HG03469 (cell line): ENCODE measurements at regions not wholly inside any gene's neighbourhood (a gene's known extent, or its start where the extent isn't known, plus 50 kb on each side); places are given as distances from the start of the nearest gene placed in this dataset.
"Not testable (repeated sequence)": the region's sequence is repeated elsewhere in the genome, so short reads cannot be mapped to it uniquely, and the experiment has no call there.

Experiments used
- ATAC-seq: cut with Tn5 transposase; IDR thresholded peaks from one replicate; pipeline ENCODE4 v1.9.1; 2021; ENCODE audit warnings: mild to moderate bottlenecking, moderate library complexity, moderate number of reproducible peaks; ENCODE audit not compliant: unreplicated experiment

DNA sequence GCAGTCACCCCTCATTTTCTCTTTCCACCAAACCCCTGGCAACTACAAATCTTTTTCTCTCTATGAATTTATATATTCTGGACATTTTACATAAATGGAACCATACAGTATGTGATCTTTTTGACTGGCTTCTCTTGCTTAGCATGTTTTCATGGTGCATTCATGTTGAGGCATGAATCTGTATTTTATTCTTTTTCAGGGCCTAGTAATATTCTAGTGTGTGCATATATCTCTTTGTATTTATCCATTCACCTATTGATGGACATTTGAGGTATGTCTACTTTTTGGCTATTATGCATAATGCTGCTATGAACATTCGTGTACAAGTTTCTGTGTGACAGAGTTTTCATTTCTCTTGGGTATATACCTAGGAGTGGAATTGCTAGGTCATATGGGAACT is 78.2 kb downstream of the HACD1 start:
- ATAC-seq: no peak

DNA sequence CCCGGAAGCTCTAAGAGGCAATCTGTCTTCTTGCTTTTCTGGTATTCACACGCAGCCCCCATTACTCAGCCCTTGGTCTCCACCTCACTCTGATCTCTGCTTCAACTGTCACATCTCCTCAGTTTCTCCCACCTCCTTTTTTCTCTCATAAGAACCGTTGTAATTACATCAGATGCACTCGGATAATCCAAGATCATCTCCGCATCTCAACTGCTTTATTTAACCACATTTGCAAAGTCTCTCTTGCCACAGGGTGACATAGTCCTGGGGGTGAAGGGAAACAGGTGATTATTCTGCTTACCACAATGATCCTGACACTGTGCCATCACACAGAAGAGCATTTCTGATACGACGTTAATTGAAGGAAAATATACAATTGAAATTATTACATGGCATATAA is 79.9 kb downstream of the HACD1 start:
- no peak for ATAC-seq

DNA sequence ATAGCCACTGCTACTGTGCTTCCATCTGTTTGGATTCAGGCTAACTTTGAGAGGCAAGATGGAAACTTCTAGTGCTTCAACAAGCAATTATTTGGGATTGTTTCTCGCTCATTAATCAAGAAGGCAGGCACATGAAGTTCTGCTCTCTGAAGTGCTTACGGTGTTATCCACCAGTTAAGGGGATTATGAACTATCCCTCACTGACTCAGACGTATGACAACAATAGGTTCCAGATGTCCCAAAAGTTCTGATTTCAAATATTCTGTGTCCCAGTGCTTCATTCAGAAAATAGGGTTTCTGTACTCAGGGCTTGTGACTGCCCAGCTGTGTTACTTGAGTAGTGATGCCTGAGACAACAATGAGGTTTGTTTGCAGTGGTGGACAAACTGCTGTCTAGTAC is 81.0 kb downstream of the HACD1 start:
- ATAC-seq: no peak

GRCh38 chr10:17533731-17534130 is 79.3 kb upstream of the ST8SIA6 start:
- ATAC-seq: no peak

GRCh38 chr10:17528306-17528862 is 74.0 kb upstream of the ST8SIA6 start:
- no peak for ATAC-seq

DNA sequence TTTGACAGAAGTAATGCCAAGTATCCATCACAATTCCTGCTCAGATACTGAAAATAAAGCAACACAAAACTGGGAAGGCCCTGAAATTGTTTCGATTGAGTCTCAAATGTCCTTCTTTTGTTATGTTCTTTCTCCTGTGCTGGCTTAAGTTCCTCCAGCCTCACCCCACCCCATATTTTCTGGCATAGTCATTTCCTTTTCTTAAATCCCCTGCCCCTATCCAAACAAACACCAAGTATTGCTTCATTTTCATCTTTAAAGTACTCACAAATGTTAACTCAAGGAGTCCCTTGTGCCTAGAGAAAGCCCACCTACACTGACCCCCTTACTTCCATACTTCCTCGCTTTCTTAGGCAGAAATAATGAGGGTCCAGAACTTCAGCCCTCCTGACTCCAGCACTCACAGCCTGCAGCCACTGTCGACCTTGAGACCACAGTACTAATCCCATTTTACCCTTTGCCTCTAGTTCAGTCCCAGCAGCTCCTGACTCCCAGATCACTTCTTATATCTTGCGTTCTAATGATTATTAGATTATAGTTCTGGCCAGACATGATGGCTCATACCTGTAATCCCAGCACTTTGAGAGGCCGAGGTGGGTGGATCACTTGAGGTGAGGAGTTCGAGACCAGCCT is 73.2 kb upstream of the ST8SIA6 start:
- no peak for ATAC-seq

- ATAC-seq: not testable (repeated sequence)
Observed at GRCh38 chr10:17526571-17526970, 72.2 kb upstream of the ST8SIA6 start.

- ATAC-seq: no peak
Observed at GRCh38 chr10:17523917-17524316, 69.5 kb upstream of the ST8SIA6 start.

- no peak for ATAC-seq
Observed at GRCh38 chr10:17523246-17523753, 68.9 kb upstream of the ST8SIA6 start.

DNA sequence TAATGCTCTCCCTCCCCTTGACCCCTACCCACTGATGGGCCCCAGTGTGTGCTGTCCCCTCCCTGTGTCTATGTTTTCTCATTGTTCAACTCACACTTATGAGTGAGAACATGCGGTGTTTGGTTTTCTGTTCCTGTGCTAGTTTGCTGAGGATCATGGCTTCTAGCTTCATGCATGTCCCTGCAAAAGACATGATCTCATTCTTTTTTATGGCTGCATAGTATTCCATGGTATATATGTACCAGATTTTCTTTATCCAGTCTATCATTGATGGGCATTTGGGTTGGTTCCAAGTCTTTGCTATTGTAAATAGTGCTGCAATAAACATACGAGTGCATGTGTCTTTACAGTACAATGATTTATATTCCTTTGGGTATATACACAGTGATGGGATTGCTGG is 67.9 kb upstream of the ST8SIA6 start:
- ATAC-seq: not testable (repeated sequence)

- no peak for ATAC-seq
Observed at GRCh38 chr10:17519457-17519856, 65.1 kb upstream of the ST8SIA6 start.

DNA sequence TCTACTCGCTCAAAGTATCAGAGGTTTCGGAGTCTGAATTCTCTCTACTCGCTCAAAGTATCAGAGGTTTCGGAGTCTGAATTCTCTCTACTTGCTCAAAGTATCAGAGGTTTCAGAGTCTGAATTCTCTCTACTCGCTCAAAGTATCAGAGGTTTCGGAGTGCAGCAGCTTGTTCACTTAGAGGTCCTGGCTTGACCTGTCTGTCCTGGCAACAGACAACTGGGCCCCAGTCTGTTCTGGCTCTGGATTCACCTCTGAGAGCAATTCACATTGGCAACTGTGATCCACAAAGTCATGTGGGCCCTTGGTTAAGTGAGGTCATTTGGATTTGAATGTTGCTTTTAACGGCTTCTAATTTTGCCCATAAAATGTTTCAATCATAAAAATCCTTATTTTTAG is 63.9 kb upstream of the ST8SIA6 start:
- ATAC-seq: no peak

DNA sequence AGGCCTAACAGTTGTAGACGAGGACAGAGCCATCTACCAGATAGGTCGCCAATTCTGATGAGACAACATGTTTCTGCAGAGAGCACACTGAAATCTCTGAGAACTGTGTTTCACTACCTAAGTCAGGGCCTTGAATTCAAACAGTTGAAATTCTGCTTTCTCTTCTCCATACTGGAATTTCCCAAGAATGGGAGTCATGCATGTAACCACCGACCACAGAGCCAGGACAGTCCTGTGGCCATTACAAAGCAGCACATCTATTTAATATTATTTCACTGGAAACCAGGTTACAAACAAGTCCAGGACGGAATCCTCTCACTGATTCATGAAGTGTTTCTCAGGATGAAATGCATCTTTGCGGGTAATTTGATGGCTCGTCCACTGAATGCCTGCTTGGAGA is 62.0 kb upstream of the ST8SIA6 start:
- no peak for ATAC-seq

DNA sequence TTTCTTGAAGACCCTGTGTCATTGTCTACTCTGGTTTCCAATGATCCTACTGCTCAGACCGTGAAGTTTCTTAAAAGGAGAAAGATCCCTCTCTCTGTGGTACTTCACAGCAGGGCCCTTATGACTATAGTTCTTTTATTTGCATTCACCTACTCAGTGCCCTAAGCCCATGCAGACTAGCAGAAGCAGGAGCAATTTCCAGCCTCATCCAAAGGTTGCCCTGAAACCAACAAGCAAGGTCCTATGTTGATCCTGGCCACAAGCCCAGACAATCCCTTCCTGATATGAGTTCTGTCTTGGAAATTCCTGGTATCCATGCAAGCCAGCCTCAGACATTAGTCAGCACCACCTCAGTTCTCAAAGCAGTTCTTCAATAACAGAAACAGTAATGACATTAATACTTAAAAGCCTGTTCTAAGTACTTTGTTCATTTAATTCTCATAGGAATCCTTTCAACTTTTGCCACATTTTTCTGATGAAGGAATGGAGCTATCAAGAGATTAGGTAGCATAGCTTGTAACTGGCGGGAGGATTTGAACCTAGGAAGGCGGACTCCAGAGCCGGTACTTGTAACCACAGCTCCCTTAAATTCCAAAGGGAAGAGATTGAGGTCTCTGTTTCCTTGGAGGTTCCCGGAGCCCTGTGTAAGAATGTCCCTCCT is 58.1 kb upstream of the ST8SIA6 start:
- no peak for ATAC-seq

- peak; percentile 70 for ATAC-seq
Observed at GRCh38 chr10:17510242-17510908, 56.0 kb upstream of the ST8SIA6 start.

DNA sequence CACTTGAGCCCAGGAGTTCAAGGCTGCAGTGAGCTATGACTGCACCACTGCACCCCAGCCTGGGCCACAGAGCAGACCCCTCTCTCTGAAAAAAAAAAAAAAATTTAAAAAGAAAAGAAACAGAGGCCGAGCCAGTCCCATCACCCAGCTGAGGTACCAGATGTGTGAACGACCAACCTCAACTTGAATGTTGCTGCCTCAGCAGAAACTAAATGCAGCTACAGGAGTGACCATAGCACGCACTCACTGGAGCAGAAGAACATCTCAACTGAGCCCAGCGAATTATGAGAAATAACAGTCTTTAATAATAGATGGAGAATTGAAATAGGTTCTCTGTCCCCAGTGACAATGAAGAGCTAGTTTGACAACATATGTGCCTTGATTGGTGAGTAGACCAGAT is 53.1 kb upstream of the ST8SIA6 start:
- ATAC-seq: no peak

- ATAC-seq: no peak
Observed at GRCh38 chr10:17506856-17507471, 52.6 kb upstream of the ST8SIA6 start.

DNA sequence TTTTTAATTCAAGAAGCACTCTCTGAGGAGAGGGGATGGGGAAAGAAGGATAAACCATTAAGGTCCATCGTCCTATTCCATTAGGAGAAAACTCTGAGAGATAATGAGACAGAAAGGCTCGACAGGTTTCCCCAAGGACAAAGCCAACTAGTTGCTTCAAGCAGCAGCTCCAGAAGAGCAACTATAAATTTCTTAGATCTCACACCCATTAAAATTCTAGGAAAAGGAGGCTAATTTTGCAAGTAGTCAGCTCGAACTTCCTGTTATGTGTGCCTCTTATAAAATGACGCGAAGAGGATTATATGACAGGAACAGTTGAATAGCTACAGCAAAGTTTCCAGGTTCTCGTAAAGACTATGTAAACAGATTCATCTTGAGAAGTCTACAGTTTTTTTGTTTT is 52.0 kb upstream of the ST8SIA6 start:
- no peak for ATAC-seq

DNA sequence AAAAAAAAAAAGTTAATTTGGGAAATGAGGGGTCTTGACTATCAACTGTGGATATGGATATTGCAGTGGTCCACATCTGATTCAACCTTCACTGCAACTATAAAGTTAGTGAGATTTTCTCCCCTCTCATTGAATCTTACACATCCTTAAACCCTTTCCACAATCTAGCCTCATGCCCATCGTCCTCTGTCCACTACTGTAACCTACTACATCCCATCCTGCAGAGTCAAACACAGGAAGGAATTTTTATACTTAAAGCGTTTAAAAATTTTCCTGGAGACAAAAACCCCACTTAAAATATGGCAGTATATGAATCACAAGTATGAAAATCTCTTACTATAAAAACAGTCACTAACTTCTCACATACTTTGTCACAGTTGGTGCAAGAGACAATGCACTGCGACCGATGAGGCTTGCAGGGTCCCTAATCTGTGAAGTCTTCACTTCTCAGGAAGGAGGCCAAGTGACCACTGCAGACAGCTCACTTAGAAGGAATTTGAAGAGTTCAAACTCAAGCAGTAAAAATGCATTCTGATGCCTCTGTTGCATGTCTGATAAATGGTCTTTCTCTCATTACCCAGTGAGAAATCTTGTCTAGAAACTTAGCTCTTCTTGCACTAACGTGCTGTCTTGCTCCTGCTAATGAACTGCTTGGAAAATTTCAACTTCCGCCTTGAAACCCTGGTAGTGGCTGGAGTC is 50.3 kb upstream of the ST8SIA6 start:
- no peak for ATAC-seq
